Astrocyte of the spinal cord (primary cell): ENCODE measurements at regions not wholly inside any gene's neighbourhood (a gene's known extent, or its start where the extent isn't known, plus 50 kb on each side); places are given as distances from the start of the nearest gene placed in this dataset.

Experiments used
- DNase-seq: peaks from one replicate; pipeline ENCODE4 v3.0.0; 2011; ENCODE audit warnings: low read depth, low spot score
- H3K4me3 ChIP-seq: 2 replicates; pipeline ENCODE4 v1.5.1; 2011; ENCODE audit warnings: low read depth, mild to moderate bottlenecking, low read length, moderate library complexity
- CTCF ChIP-seq: IDR thresholded peaks from 2 replicates; pipeline ENCODE4 v1.5.1; 2012; ENCODE audit warnings: low read depth, mild to moderate bottlenecking, low read length, inconsistent platforms
- in situ Hi-C: cut with HindIII; loops from 2 replicates; pipeline ENCODE4 v1.10.0; 2017; ENCODE audit warnings: low sequenced_read_pairs

- in situ Hi-C loops: no loop called here
- H3K4me3 ChIP-seq: no peak overlapping the region
- DNase-seq: no peak
- TF ChIP-seq CTCF: no peak
Observed at GRCh38 chr2:79223539-79223938, 64.0 kb upstream of the REG3A start.

DNA sequence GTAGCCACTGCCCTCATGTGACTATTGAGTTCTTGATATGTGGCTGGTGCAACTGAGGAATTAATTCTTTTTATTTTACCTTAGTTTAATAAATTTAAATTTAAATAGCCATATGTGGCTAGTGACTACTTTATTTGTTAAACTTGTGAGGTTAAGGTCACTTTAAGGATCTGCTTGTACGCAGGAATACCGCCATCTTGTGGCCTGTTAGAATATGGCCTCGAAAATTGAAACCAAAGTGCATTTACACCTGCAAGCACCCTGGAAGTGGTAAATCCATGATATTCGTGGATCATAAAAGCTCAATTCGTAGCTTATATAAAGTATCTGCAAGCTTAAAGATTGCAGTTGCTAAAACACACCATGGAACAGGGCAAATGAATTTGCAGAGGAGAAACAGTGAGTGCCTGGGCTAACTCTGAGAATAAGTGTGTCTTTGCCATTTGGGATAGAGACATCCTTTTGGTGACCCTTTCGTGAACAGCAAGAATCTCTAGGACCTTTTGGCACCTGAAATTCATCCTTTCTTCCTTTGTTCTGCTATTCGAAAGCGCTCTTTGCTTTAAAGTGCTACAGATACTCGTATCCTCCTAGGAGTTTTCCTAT is 59.9 kb upstream of the REG3A start:
- in situ Hi-C loops: no loop called here
- H3K4me3 ChIP-seq: no peak overlapping the region
- TF ChIP-seq CTCF: peak; percentile 57
- DNase-seq: peak; percentile 29

DNA sequence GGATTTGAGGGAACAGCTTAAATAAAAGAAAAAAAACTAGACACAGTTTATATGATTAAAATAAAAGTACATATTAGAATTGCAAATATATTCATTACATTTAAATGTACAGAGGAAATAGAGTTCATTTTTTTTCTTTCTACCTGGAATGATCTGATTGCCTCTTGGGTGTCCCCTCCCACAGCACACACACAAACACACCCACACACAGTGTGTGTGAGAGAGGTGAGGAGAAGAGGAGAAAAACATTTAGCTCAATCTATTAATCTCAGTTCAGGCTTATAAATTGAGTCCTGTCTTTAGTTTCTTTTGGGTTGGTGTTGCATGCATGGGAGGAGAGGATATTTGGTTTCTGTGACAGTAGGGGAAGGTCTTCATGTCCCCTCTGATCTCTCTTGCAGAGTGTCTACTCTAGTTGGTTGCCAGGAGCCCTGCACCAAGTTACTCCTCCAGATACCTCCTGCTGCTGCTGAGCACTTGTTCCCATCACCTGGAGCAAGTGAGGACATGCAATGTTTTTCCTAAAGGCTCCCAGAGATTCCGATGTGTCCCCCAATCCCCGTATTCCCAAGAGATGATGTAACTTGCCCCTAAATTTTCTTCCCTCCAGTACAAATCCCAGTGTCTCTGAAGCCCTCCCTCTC is 50.8 kb upstream of the REG3A start:
- no peak for DNase-seq
- no peak for TF ChIP-seq CTCF
- no peak overlapping the region for H3K4me3 ChIP-seq
- in situ Hi-C loops: no loop called here
